ENCODE measurements at regions not wholly inside any gene's neighbourhood (a gene's known extent, or its start where the extent isn't known, plus 50 kb on each side); places are given as distances from the start of the nearest gene placed in this dataset.
"Not testable (repeated sequence)": the region's sequence is repeated elsewhere in the genome, so short reads cannot be mapped to it uniquely, and the experiment has no call there.

- ATAC-seq (no peak), DNase-seq (ENCODE audit: low spot score) (no peak)
Measured at GRCh38 chr1:59185163-59185860, 111.6 kb upstream of the FGGY start.

GRCh38 chr1:59186656-59187055, 110.2 kb upstream of the FGGY start:
- no peak for DNase-seq (ENCODE audit: low spot score)
- ATAC-seq = no peak

DNA sequence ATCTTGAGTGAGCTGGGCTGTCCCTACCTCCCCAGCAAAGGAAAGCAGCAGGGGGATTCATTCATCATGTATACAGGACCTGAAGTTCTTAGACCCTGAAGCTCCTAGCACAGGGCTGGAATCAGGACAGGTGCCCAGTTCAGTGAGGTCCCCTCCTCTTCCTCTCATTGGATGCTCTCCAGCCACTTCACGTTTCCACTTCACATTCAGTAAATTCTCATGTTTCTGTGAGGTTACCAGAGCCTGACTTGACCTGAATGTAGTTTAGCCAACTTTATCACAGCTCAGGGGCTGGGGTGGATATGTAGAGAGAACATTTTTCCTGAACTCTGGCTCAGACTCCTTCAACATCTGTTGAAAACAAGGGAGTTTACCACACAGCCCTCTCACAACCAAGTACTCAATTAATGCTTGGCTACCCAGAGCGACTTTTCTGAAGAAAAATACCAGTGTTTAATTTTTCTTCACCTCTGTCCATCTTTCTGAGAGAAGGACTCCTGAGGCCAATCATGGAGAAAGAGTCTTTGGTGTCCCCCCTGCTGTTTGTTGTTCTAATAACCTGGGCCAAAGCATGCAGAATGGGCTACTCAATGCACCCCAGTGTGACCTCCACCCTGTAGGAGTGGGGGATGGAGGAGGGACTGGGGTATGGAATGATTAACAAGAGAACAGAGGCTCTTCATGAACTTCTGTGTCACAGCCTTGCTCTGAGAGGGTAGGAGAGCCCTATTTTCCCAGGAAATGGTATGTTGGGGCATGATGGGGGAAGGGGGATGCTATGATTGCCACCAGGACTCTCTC, 108.3 kb upstream of the FGGY start:
- DNase-seq (ENCODE audit: low spot score) = no peak
- no peak for ATAC-seq

DNA sequence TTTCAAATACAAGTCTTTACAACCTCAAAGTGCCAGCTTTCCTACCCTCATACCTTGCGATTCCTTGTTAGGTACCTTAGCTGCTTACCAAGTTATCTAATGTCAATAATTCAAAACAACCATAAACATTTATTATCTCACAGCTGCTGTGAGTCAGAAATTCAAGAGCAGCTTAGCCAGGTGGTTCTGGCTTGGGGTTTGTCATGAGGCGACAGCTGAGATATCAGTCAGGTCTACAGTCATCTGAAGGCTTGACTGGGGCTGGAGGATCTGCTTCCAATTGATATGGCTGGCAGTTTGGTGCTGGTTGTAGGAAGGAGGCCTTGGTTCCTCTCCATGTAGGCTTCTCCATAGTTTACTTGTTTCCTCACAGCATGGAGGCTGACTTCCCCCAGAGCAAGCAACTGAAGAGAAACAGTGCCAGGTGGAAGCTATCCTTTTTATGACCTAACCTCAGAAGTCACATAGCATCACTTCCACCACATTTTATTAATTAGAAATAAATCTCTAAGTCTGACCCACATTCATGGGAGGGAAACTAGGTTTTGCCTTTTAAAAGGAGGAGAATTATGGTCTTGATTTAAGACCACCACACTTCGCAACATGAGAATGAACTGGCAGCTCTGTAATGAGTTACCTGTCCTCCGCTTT, 103.3 kb upstream of the FGGY start:
- ATAC-seq = no peak
- no peak for DNase-seq (ENCODE audit: low spot score)

DNA sequence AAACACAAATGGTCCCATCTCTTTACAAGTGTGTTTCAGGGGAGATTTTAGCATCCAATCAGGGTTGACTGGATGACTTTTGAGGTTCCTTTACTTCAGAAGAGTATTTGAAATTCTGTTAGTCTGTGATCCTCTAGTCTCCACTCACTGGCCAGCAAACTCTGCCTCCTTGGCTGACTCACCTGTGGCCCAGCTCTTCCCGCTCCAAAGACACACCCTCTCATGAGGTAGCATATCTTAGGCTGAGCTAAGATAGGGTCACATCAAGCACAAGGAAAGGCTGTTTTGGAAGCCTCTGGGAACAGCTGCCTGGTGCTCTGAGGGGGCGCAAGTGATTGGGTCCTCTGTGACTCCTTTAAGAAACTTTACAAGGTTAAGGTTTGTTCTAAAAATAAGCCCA, 102.3 kb upstream of the FGGY start:
- no peak for DNase-seq (ENCODE audit: low spot score)

GRCh38 chr1:59195151-59195550, 101.7 kb upstream of the FGGY start:
- DNase-seq (ENCODE audit: low spot score) (no peak), ATAC-seq (no peak)

More for the DNA sequence above, 102.3 kb upstream of the FGGY start:
- no peak for ATAC-seq

DNA sequence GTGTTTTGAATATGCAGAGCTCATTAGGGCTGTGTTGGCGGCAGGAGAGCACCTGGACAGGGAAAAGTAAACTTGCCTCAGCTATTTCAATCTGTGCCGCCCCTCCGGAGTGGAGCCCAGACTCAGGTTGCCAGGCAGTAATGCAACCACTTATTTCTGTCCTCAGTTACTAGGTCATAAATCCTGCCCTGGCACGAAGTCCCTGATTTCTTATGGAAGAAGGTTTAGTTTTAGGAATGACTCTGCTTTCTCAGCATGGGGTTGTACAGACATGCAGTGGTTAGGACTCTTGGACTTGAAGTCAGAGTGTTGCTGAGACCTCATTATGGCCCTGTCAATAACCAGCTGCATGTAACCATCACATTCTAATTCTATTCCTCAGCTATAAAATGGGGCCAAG, 98.3 kb upstream of the FGGY start:
- DNase-seq (ENCODE audit: low spot score) (no peak), ATAC-seq (no peak)

DNA sequence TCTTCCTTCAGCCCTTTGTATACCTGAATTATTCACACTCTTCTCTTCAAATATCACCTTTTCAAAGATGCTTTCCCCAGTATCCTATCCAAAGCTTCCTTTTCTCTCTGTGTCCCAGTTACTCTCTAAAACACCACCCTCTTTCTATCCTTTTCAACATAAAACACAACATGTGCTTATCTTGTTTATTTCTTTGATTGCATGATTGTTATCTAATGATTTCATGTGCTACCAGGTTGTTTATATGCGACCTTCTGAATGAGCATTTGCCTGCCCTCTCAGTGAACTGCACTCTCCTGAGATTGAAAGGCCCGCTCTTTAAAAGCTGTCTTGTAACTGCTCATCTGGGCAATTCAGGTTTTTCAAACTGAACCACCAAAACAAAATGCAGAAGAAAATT, 97.7 kb upstream of the FGGY start:
- no peak for ATAC-seq
- no peak for DNase-seq (ENCODE audit: low spot score)

GRCh38 chr1:59199719-59200376, 97.0 kb upstream of the FGGY start:
- DNase-seq (ENCODE audit: low spot score) = no peak
- peak; percentile 16 for ATAC-seq

DNA sequence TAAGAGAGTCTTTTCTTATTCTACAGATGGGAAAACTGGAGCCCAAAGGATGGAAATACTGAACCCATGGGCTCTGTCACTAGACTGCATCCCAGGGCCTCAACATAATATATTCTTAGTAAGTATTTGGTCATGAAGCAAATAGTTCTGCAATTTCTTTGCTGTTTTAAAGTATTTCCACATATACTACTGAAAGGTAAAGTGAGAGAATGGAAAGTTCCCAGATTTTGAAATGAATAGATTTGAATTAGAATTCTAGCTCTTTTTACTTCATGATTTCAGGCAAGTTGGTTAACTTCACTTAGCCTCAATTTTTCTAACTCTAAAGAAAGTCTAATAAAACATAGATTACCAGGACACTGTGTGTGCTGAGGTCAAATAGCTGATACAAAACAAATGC, 95.6 kb upstream of the FGGY start:
- no peak for DNase-seq (ENCODE audit: low spot score)
- no peak for ATAC-seq

DNA sequence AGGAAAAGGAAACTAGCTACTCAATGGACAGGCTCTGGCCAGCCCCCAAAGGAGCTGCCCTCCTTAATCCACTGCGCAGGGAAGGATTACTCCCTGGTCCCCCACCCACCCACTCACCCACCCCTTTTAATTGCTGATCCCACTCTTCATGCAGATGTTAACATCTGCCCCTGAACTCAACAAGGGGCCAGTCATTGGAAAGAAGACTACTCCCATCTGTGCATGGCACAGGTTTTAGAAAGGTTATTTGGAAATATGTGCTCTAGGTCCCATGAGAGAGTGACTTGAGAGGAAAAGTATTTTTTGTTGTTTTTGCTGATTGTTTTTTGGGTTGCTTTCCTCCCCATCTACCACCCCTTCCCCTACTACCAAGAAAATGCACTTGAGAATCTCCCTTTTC, 94.4 kb upstream of the FGGY start:
- DNase-seq (ENCODE audit: low spot score) = no peak
- no peak for ATAC-seq

DNA sequence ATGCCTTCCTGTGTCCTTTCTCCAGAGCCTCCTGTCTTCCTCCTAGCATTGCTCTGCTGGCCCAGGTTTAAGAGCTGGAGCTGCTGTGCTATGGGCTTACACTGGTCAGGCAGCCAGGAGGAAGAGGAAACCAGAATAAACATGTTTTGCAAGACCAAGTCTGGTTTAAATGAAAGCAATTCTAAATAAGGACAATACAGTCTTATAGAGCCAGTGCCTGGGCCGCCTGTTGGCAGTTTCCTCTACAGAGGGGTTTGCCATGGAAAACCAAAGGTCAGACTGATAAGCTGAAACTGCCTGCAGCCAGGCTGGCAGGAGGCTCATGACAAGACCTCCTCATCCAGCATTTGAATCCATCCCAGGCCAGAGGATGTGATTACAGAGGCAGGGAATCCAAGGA, 92.9 kb upstream of the FGGY start:
- DNase-seq (ENCODE audit: low spot score) = peak; percentile 81
- peak; percentile 97 for ATAC-seq

DNA sequence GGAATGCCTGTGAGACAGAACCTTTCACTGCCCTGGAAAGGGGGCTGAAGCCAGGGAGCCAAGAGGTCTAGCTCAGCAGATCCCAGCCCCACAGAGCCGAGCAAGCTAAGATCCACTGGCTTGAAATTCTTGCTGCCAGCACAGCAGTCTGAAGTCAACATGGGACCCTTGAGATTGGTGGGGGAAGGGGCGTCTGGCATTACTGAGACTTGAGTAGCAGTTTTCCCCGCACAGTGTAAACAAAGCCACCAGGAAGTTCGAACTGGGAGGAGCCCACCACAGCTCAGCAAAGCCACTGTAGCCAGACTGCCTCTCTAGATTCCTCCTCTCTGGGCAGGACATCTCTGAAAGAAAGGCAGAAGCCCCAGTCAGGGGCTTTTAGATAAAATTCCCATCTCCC, 90.3 kb upstream of the FGGY start:
- not testable (repeated sequence) for ATAC-seq

GRCh38 chr1:59210430-59210829, 86.5 kb upstream of the FGGY start:
- DNase-seq (ENCODE audit: low spot score); ATAC-seq: not testable (repeated sequence)

More for the DNA sequence above, 90.3 kb upstream of the FGGY start:
- DNase-seq (ENCODE audit: low spot score) = not testable (repeated sequence)

DNA sequence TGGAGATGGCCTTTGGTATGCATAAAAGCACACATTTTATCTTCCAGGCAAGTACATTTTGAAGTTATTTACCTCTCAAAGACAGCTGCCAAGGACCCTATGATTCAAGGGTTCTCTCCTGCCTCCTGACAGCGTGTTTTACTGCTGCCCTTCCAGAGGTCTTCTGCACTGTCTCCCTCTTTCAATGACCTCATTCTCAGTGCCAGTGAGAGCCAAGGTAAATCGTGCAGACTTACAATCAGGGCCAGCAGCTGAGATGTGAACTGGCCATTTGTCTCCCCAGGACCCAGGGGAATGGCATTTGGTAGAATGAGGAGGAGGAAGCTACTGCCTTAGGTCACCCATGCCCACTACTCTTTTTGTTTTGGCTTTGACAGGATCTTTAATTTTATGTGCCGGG, 84.2 kb upstream of the FGGY start:
- DNase-seq (ENCODE audit: low spot score) = no peak
- no peak for ATAC-seq

DNA sequence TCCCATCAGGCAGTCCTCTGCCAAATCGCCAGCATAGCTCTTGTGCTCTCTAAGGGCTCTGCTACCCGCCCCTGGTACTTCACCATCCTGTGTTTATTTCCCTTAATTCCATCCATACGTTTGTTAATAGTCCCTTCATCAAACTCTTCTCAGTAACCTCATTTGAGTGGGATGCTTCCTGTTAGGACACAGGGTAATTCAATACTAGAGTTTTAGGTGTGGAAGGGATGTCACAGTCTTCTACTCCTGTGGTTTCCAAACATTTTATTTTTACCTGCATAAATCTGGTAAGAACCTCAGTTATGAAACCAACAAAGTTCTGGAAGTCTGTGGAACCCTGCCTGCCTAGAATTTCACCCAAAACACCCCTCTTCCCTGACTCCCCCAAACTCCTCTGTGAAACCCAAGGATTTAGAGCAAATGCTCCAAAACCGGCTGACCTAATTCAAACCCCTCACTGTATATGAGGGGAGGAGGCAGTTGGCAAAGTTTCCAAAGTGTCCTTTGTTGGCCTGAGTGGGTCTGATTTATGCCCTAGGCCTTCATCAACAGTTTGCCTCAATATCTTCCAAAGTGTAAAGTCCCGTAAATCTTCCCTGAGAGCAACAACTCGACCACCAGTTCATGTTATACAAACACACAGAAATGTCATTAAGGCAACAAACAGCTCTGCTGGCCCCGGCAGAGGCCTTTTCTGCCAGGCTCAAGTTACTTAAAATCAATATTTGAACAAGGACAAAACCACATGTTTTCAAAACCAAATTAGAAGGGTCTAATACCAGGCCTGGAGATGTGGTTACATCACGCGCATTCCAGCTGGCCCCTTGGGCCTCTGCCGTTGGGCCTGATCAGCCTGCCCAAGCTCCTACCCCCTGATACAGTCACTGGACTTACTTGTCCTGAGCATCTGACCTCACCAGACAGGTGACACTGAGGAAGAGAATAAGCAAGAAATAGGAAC, 82.4 kb upstream of the FGGY start:
- DNase-seq (ENCODE audit: low spot score) (peak; percentile 77), ATAC-seq (peak; percentile 75)

DNA sequence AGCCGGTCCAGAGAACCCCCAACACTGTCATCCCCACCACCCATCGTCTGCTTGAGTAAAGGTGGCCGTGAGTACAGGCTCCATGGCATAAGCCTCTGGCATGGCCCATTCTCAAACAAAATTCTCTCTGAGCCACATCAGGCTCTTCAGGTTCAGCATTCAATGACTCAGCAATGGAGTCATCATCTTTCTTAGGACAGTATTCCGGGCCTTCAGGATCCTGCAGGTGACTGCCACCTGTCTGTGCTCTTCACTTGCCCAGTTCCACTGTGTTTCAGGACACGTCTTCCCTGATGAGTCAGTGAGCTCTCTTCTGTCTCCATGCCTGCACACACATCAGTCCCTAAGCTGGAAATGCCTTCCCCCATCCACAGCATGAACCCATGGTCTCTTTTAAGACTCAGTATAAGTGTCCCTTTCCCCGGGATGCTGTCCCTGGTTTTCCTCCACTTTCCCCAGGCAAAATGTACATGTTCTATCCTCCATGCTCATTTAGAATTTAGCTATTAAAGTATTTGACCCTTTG, 81.1 kb upstream of the FGGY start:
- ATAC-seq (no peak), DNase-seq (ENCODE audit: low spot score) (no peak)

GRCh38 chr1:59217439-59217838, 79.5 kb upstream of the FGGY start:
- ATAC-seq; DNase-seq (ENCODE audit: low spot score): not testable (repeated sequence)

GRCh38 chr1:59218521-59219236, 78.2 kb upstream of the FGGY start:
- ATAC-seq (peak; percentile 81), DNase-seq (ENCODE audit: low spot score) (peak; percentile 83)

Measured in left lobe of liver (tissue), 2 donors.